HG03108 (cell line): ENCODE measurements at regions not wholly inside any gene's neighbourhood (a gene's known extent, or its start where the extent isn't known, plus 50 kb on each side); places are given as distances from the start of the nearest gene placed in this dataset.
"Not testable (repeated sequence)": the region's sequence is repeated elsewhere in the genome, so short reads cannot be mapped to it uniquely, and the experiment has no call there.

ENCODE experiments used
- ATAC-seq: cut with Tn5 transposase; IDR thresholded peaks from one replicate; pipeline ENCODE4 v1.9.1; 2021; ENCODE audit warnings: moderate library complexity; ENCODE audit not compliant: unreplicated experiment

DNA sequence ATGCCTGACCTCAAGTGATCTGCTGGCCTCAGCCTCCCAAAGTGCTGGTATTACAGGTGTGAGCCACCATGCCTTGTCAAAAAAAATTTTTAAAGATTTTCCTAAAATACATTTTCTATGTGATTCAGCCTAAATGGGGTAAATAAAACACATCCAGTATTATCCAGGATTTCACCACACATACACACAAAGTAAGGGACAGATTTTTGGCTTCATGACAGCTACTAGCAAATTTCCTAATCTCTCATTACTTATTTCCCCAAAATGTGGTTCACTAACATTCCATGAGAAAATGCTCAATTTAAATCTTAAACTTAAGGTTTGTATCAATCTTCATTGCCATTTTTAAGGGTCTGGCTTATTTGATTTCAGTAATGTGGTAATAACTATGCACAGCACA is 348.5 kb upstream of the INTU start:
- no peak for ATAC-seq

DNA sequence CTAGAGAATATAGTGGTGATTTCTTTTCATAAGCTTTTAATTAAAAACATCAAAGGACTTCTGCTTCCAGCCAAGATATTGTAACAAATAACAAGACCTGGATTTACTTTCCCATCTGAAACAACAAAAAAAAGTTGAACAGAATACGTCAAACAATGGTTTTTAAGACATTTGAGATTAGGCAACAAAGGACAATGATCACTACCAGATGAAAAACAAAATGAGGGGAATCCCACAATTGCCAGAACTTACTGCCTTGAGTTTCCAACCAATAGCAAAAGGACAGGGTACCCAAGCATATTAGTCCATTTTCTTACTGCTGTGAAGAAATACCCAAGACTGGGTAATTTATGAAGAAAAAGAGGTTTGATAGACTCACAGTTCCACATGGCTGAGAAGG is 341.4 kb upstream of the INTU start:
- ATAC-seq, result no peak

DNA sequence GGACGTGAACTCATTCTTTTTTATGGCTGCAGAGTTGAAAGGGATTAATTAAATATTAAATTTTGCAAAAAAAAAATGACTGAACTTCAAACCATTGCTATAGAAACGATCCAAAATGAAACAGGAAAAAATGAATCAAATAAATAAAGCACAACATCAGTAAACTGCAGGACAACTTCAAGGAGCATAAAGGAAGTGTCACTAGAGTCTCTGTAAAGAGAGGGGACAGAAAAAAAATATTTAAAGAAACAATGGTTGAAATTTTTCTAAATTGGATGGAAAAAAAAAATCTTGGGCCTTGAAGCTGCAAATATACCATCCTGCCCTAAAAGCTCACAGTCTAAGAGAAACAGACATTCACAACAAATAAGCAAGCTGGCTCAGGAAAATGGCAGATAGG is 339.3 kb upstream of the INTU start:
- no peak for ATAC-seq

DNA sequence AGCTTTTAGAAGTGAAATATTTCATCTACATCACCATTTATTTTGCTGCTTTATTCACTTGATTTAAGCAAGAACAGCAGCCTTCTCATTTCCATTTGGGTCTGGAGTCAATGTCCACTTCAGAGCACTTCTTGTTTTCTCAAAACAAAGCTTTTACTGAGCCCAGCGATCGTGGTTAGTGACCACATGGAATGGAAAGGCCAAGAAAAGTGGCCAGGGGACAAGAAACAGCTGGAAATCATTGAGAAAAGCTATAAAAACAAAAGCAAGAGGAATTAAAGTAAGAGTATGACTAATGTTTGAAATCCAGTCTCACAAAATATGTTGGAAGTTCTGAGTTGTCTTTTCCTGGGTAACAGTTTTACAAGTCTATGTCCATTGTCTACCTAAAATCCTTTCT is 328.4 kb upstream of the INTU start:
- no peak for ATAC-seq

DNA sequence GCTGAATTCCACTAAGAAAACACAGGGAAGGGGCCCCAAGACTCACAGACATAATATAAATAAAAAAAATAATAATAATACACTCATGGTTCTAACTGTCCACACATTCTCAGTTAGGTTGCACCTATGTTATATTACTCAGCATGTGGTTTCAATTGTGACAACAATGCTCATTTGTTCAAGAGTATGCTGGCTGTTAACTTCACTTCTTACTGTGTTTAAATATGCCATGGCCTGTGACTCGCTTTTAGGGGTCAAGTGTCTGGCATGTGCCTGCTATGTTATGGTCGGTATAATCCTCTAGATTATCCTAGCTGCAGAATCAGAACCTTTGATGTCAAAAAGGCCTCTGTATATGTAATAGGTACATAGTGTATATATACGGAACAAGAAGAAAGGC is 324.8 kb upstream of the INTU start:
- no peak for ATAC-seq

DNA sequence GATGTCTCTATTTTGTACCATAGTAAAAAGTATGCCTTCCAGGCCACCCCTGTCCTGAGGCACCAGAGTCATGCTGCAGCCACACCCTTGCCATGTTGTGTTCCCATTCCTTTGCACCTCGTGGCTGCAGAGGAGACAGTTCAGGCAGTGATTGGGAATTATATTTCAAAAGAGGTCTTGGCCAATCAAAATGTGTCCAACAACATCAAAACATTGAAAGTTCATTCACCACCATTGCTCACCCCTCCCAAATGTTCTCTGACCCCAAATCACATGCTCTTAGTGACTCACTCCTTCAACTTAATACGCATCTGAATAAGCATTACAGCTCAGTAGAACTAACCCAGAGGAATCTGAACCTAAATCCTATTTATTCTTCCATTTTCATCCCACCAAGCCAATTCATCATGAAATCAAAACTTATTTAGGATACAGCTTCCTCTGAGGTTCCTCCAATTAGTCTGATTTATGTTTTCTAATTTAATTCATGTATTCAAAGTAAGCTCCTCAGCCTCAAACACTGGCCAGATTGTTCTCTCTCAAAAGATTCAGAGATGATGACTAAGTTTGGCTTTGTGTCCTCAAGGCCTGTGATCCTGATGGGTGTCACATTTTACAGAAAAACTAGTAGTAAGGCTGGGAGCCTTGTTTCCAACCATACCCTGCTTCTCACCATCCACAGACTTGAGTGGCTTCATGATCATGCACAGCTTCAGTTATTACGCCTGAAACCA is 323.2 kb upstream of the INTU start:
- ATAC-seq, result no peak

DNA sequence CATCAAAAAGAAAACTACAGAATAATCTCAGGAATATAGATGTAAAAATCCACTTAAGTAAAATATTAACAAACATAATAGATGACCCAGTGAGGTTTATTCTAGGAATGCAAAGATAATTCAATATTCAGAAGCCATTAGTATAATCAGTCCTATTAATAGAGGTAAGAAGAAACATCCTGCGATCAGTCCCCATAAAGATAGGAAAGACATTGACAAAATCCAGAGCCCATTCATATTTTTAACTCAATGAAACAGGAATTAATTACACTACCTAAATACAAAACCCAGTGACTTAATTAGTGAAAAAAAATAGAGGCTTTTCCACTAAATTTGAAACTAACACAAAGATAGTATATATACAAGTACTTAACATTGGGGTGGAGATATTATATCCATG is 321.4 kb upstream of the INTU start:
- ATAC-seq, result no peak

DNA sequence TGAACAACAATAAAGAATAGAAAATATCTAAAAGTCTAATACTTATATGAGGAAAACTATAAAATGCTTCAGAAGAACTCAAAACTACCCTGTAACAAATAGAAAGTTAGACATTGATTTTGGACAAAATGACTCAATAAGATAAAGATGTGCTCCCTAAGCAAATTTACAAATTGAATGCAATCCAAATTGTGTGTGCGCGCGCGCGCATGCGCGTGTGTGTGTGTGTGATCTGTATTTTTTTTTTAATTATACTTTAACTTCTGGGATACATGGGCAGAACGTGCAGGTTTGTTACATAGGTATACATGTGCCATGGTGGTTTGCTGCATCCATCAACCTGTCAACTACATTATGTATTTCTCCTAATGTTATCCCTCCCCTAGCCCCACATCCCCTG is 320.8 kb upstream of the INTU start:
- ATAC-seq, result no peak

DNA sequence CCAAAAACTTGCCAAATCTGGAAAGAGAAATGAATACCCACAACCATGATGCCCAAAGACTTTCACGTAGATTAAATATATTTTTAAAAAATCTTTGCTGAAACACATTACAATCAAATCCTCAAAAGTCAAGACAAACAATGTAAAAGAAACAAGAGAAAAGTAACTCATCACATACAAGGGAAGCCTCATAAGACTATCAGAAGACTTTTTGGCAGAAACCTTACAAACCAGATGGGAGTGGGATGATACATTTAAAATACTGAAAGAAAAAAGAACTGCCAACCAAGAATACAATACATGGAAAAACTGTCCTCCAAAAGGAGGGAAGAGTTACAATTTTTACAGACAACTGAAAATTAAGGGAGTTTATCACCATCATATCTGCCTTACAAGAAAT is 319.0 kb upstream of the INTU start:
- no peak for ATAC-seq

DNA sequence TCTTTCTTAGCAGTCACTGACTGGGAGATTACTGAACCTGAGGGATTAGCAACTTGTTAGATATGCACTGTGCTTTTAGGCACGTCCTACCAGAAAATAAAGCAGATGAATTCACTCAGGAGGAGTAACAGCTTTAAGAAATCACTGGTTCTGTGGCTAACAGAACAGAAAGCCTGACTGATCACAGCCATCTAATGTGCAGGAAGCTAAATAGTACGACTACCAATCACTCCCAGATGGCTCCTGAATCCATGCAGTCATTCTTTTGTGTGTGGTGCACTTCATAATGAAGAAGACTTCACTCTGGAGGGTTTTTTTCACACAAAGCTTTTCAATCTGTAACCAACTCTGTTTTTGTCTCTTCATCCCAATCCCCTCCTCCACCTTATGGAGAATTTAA is 305.3 kb upstream of the INTU start:
- ATAC-seq, result no peak

DNA sequence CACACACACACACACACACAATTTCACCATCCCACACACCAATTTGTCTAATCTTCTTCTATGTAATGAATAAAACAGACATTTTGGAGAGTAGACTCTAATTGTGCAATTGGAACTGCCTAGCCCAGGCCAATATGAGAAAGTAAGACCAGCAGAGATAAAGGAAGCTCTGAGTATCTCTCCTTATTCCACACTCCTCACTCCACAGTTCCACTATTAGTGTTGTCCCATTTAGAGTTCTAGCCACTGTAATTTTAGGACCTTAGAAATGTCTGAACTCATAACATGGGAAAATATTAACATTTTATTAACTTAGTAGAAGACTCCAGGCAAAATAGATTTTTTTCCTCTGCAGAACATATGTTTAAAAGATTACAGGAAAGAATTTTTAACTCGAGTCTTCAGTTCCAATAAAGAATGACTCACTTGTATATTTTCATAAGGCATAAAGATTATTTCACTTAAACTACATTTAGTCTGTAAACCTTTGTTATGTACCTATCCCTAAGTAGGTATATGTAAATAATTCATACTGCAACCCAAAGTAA is 297.6 kb upstream of the INTU start:
- ATAC-seq, result no peak

DNA sequence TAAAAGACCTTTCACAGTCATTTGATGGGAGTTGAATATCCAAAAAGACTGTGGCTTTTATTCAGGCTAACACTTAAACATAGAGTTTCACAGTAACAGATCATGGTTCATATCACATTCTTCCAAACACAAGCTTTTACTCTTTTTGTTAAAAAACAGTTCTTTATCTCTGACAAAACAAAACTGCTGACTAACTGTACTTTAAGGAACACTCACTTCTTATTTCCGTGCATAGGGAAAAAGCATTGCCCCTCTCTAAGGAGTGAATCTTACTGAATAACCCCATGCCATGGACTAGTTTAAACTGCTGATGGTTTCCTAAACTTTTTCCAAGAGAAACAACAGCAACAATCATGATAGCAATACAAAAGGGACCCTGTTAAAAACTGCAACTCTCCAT is 297.0 kb upstream of the INTU start:
- ATAC-seq, result no peak

DNA sequence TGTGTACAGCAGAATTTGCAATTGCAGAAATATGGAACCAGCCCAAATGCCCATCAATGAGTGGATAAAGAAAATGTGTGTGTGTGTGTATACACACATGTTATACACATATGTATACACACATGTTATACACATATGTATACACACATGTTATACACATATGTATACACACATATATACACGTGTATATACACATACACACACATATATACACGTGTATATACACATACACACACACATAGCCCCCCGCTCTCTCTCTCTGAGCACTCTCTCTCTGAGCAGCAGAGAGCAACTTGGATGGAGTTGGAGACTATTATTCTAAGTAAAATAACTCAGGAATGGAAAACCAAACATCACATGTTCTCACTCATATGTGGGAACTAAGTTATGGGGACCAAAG is 289.6 kb upstream of the INTU start:
- not testable (repeated sequence) for ATAC-seq

DNA sequence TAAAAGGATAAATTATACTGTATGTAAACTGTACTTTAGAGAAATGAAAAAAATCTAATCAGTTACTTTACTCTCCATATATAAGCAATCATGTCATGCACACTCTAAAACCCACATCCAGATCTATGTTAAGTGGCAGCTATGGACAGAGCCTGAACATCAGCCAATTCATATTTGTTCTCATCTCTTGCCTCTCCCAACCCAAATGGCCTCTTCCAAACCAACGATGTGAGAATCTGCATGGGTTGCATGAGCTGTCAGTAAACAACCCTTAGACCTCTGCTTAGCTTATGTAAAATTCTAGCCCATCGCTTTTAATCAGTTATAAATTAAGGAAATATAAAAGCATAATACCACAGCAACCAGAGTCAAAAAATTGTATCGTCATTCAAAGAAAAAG is 288.7 kb upstream of the INTU start:
- no peak for ATAC-seq

DNA sequence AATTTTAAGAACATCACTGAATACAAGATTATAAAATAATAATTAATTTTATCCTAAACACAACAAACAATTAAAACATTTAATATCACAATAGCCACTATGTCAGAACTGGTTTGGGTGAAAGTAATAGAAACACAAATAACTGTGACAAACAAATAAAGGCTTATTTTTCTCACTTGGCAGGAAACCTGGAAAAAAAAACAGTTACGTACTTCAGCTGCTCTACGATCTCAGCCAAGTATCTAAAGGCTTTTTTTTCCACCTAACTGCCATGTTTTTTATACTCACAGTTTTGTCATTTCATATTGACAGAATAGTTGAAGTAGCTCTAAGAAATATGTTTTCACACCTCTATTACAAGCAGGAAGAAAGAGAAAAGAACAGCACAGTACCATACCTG is 284.8 kb upstream of the INTU start:
- ATAC-seq, result no peak

DNA sequence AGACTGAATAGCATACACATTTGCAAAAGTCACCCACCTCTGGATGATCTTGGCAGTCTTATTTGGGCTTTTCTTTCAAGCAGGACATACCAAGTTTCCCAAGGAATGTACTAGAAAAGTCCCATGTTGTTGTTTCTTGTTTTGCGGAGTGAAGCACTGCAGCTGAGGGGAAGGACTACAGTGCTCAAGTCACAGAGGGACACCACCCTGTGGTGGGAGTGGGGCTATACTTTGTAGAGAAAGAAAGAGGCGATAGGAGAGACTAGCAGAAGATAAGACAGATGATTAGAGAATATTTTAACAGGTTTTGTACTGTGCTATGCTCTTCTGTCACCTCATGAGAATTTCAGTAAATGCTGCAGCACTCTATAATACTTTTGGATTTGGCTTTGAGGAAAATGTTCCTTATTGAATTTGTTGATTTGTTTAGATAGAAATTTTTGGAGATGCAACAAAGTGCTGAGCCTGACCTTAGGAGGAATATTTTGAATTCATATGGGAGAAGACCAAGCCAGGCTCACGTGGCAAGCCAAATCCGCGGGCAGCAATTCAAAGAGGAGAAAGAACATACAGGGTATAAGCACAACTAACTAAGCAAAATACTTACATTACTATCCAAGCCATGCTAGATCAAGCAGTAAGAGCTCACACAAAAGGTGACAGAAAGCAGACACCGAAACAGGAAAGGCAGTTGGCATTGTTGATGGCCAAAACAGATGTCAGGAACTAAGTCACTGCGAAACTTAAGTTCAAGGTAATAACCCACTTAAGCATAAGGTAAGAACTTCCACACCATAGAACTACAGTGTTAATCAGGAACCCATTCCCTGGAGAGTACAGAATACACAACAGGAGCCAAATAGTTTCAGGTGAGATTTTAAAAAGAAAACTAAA is 280.3 kb upstream of the INTU start:
- ATAC-seq, result no peak

DNA sequence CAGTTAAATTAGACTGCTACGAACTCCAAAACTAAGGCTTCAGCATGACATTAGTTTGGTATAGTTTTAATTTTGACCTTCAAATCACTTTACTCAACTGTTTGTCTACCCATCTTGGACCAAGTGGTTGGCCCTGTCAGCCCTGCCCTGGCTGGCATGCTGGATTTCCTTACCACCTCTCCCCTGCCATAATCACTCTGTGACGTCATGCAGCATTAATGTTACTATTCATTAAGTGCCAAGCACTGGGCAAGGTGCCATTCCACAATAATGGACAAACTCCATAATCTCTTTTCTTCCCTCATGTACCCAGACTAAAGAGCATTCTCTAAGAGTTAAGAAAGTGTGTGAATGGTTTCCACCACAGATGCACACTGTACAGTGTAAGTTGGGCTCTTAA is 277.0 kb upstream of the INTU start:
- no peak for ATAC-seq

DNA sequence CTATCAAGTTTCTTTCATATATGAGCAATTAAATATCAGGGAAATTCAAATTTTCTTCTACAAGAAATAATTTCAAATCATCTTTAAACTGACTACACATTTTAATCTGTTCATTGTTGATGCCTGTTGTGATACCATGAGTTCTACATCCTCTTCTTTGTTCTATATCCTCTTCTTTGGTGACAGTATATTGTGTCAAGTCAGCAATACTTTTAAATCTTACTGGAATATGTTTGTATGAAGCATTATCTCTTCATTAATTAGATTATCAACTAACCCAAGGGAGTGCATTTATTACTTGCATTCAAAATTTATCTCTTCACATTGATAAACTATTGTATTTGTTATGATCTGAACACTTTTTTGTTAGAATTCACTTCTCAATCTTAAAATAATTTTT is 275.0 kb upstream of the INTU start:
- ATAC-seq, result no peak

DNA sequence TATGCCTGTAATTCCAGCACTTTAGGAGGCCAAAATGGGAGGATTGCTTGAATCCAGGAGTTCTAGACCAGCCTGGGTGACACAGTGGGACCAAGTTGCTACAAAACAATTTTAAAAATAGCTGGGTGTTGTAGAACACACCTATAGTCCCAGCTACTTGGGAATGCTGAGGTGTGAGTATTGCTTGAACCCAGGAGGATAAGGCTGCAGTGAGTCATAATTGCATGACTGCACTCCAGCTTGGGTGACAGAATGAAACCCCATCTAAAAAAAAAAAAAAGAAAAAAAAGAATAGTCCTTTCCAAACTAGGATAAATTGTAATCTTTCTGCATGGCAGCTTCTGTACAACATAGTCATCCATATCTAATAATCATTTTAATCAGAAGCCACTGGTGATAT is 270.1 kb upstream of the INTU start:
- ATAC-seq, result no peak

DNA sequence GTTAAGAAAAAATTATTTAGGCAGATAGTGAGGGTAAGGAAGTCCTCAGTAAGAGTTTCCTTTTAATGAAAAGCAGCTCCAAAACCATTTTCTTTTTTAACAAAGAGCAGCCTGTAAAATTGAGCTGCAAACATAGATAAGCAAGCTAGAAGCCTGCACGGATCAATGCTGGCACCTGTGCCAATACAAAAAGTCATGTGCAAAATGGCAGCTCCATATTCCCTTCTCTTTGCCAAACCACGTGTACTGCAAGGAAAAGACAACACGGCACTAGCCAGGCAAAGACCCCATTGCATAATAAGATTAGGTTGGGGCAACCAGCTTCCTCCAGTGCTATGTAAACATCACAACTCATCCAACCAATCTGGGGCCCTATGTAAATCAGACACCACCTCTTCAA is 268.4 kb upstream of the INTU start:
- ATAC-seq, result no peak

DNA sequence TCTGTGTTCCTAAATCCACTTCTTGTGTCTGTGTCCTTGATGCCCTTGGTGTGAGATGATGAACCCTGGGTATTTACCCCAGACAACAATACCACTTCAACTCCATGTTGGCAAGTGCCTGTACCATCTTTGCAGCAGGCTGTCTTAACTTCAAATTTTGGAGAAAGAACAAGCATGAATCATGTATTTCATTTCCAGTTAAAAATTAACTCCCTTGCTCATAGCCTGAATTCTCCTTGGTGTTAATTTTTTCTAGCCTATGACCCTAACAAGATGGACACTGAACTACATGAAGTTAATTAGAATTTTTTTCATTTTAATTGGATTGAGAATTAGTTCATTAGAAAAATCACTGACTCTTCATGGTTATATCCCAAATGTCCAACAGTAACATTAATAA is 267.8 kb upstream of the INTU start:
- no peak for ATAC-seq

DNA sequence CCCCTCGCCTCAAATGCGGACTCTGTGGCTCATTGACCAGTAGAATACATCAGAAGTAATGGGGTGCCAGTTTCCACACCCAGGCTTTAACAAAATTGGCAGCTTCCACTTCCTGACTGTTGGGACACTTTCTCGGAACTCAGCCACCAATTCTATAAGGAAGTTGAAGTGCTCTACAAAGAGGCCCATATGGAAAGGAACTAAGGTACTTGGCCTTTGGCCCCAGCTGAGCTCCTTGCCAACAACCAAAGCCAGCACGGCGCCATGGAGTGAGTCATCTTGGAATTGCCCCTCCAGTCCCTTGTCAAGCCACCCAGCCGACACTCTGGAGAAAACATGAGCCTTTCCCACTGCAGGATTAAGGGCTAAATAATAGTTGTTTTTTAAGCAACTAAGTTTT is 262.2 kb upstream of the INTU start:
- ATAC-seq, result no peak
